ENCODE measurements at regions not wholly inside any gene's neighbourhood (a gene's known extent, or its start where the extent isn't known, plus 50 kb on each side); places are given as distances from the start of the nearest gene placed in this dataset.

GRCh38 chr15:26359855-26360254, 413.0 kb downstream of the GABRB3 start:
- TF ChIP-seq POLR2A (IDR thresholded peaks at IDR 0.05), result no peak
- no peak for TF ChIP-seq CTCF (IDR thresholded peaks at IDR 0.05)
- TF ChIP-seq POLR2AphosphoS5 (IDR thresholded peaks at IDR 0.05), result no peak

All from prostate gland (tissue), 2 donors.